Fibroblast of lung (primary cell): ENCODE measurements at regions not wholly inside any gene's neighbourhood (a gene's known extent, or its start where the extent isn't known, plus 50 kb on each side); places are given as distances from the start of the nearest gene placed in this dataset.

Experiments
- EZH2 ChIP-seq: IDR thresholded peaks from 2 replicates; pipeline ENCODE4 v1.5.1; 2012; ENCODE audit warnings: low read length, control low read depth, mild to moderate bottlenecking; ENCODE audit errors: missing control alignments
- TF ChIP-seq, protein P1 (sequence below), 2 donors: IDR thresholded peaks in 1 of 2; conservative IDR thresholded peaks in 1 of 2; 1 replicate in 1 of 2; 2 replicates in 1 of 2; pipeline ENCODE4 v1.5.1; 2011 to 2012; ENCODE audit warnings: low read length in 2 of 2, control low read depth in 1 of 2, inconsistent platforms in 1 of 2, low read depth in 1 of 2, mild to moderate bottlenecking in 1 of 2

DNA sequence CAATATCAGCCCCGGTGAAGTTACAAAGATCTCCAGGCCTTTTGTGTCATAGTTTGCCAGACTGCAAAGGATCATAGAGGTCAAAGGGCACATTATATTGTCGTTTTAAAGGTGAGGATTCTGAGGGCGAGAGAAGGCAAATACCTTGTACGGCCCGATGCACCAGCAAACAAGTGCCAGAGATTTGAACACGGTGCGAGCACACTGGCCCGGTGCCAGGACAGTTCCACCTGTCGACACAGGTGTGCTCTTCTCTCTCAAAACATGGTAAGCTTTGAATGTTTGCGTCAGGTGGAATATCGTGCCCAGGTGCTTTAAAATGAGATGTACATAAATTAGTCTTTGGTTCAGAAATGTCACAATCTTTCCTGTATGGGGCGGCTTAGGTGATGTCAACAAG, 776.1 kb upstream of the ID2 start:
- TF ChIP-seq, protein P1, sequence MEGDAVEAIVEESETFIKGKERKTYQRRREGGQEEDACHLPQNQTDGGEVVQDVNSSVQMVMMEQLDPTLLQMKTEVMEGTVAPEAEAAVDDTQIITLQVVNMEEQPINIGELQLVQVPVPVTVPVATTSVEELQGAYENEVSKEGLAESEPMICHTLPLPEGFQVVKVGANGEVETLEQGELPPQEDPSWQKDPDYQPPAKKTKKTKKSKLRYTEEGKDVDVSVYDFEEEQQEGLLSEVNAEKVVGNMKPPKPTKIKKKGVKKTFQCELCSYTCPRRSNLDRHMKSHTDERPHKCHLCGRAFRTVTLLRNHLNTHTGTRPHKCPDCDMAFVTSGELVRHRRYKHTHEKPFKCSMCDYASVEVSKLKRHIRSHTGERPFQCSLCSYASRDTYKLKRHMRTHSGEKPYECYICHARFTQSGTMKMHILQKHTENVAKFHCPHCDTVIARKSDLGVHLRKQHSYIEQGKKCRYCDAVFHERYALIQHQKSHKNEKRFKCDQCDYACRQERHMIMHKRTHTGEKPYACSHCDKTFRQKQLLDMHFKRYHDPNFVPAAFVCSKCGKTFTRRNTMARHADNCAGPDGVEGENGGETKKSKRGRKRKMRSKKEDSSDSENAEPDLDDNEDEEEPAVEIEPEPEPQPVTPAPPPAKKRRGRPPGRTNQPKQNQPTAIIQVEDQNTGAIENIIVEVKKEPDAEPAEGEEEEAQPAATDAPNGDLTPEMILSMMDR (conservative IDR thresholded peaks at IDR 0.05 in 1 of 2, IDR thresholded peaks at IDR 0.05 in 1 of 2; ENCODE audit: low read depth in 1 of 2, low read length in 2 of 2): no peak
- no peak for TF ChIP-seq EZH2
